RWPE1 (cell line): ENCODE measurements at regions not wholly inside any gene's neighbourhood (a gene's known extent, or its start where the extent isn't known, plus 50 kb on each side); places are given as distances from the start of the nearest gene placed in this dataset.

ENCODE experiments used
- CTCF ChIA-PET: fragments of 350-600 bp; sonication (Branson Sonifier 250); formaldehyde crosslinking; extraction: SDS; loops from one replicate; lab custom pipeline; 2021; lab: Yijun Ruan, JAX
- POLR2A ChIA-PET: fragments of 400-600 bp; formaldehyde crosslinking; extraction: SDS; loops from one replicate; lab custom pipeline; 2020; ENCODE audit warnings: antibody characterized with exemption; ENCODE audit not compliant: low non-redundant PET; lab: Yijun Ruan, JAX
- DNase-seq: peaks from one replicate; pipeline ENCODE4 v3.0.0; 2012; ENCODE audit warnings: low spot score
- H3K27ac ChIP-seq: fragments of 450-650 bp; 2 replicates; pipeline ENCODE4 v1.5.1; 2017
- TF ChIP-seq, protein P1 (sequence below): fragments of 450-650 bp; conservative IDR thresholded peaks from 2 replicates; pipeline ENCODE4 v1.5.1; 2017; ENCODE audit warnings: low read depth, mild to moderate bottlenecking

GRCh38 chr3:3735919-3736318, 63.3 kb upstream of the LRRN1 start:
- TF ChIP-seq, protein P1, sequence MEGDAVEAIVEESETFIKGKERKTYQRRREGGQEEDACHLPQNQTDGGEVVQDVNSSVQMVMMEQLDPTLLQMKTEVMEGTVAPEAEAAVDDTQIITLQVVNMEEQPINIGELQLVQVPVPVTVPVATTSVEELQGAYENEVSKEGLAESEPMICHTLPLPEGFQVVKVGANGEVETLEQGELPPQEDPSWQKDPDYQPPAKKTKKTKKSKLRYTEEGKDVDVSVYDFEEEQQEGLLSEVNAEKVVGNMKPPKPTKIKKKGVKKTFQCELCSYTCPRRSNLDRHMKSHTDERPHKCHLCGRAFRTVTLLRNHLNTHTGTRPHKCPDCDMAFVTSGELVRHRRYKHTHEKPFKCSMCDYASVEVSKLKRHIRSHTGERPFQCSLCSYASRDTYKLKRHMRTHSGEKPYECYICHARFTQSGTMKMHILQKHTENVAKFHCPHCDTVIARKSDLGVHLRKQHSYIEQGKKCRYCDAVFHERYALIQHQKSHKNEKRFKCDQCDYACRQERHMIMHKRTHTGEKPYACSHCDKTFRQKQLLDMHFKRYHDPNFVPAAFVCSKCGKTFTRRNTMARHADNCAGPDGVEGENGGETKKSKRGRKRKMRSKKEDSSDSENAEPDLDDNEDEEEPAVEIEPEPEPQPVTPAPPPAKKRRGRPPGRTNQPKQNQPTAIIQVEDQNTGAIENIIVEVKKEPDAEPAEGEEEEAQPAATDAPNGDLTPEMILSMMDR = no peak
- POLR2A ChIA-PET = no interaction called here
- no peak overlapping the region for H3K27ac ChIP-seq
- CTCF ChIA-PET = no interaction called here
- DNase-seq = no peak

DNA sequence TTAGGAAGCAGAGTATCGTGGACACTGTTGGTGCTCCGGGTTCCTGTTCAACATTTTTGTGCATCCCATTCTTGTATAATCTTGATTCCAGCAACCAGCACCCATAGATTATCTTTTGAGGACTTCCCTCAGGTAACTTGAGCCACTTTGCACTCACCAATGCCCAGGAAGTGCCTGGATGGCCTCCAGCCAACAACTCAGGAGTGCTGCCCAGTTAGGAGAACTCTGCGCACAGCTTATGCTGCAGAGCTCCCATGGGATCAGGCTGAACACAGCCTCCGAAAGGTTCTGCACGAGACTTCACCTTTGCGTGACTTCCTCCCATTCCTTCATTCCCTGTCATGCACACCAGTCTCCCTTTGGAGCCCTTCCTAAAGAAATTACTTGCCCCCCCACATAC, 64.3 kb upstream of the LRRN1 start:
- POLR2A ChIA-PET = no interaction called here
- no peak overlapping the region for H3K27ac ChIP-seq
- CTCF ChIA-PET = no interaction called here
- no peak for DNase-seq
- TF ChIP-seq, protein P1 = no peak

DNA sequence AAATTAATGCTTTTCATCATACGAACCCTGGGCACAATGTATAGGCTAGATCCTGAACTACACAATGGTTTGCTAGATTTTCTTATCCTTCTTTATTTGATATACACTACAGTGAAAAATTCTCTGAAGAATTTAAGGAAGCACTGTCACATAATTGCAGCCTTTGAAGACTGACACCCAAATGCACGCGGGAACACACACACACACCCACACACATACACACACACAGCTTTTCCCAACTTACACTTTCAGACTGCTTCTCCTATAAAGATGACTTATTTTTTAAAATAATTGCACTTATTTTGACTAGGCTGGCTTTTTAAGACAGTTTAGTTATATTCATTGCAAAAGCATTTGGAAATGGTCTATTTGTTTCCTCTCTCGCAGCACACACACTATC, 70.0 kb upstream of the LRRN1 start:
- TF ChIP-seq, protein P1 = no peak
- POLR2A ChIA-PET = interaction anchor here (0.7 kb wide), 1 partner anchor 14 kb away, joined by 4 read pairs; no protein-coding TSS in a partner anchor
- no peak for DNase-seq
- CTCF ChIA-PET = no interaction called here
- no peak overlapping the region for H3K27ac ChIP-seq

GRCh38 chr3:3726549-3726948, 72.7 kb upstream of the LRRN1 start:
- no peak overlapping the region for H3K27ac ChIP-seq
- no peak for DNase-seq
- CTCF ChIA-PET = no interaction called here
- POLR2A ChIA-PET = no interaction called here
- TF ChIP-seq, protein P1 = no peak

DNA sequence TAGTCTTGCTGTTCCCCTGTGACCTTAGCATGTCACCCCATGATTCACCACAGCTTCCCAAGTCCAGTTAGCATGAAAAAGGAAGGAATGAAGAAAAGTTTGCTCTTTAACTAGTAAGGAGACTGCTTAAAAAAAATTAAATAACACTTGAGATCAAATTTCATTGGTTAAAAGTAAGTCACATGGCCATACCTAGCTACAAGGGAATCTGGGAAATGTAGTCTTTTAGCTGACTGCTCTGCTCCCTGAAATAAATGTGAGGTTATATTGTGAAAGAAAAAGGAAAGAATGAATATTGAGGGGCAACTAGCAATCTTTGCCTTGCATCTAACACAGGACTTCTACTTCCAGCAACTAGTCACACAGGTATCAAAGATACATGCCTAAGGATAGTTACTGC, 84.7 kb upstream of the LRRN1 start:
- no peak overlapping the region for H3K27ac ChIP-seq
- ChIA-PET CTCF (no interaction called here), POLR2A (no interaction called here)
- TF ChIP-seq, protein P1 = no peak
- DNase-seq = no peak

DNA sequence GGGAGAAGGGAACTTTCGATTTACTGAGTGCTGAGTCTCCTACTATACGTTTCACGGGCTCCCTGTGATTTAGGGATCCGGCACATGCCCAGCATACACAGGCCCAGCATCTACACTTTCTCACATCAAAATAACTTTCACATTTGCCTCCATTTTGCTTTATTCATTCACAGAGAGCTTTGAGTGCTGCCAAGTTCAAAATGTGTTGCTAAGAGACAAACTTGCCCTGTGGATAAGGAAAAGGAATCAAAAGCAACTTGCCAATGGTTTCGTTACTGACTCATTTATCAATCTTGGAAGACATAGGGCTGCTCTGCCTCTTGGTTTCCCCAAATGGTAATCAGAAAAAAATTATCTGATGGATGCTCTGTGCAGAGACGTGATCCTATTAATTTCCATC, 86.3 kb upstream of the LRRN1 start:
- no peak for DNase-seq
- POLR2A ChIA-PET = no interaction called here
- no peak overlapping the region for H3K27ac ChIP-seq
- TF ChIP-seq, protein P1 = no peak
- CTCF ChIA-PET = no interaction called here

DNA sequence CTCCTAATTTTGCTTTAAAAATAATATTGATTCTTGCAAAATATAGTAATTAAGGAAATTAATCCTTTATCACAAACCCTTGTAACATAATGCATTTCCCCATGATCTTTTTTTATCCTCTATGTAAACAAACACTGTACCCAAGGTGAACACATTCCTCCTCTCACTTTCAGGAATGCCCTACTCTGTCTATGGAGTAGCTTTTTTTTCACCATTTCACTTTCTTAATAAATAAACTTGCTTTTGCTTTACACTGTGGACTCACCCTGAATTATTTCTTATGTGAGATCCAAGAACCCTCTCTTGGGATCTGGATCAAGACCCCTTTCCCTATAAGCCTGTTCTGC, 90.5 kb upstream of the LRRN1 start:
- H3K27ac ChIP-seq = no peak overlapping the region
- ChIA-PET POLR2A (no interaction called here), CTCF (no interaction called here)
- no peak for DNase-seq
- TF ChIP-seq, protein P1 = no peak
